Large intestine (tissue), 3 donors: ENCODE measurements at regions not wholly inside any gene's neighbourhood (a gene's known extent, or its start where the extent isn't known, plus 50 kb on each side); places are given as distances from the start of the nearest gene placed in this dataset.

Source experiments
- DNase-seq, 2 donors: peaks; one replicate each; pipeline versions ENCODE4 v3.0.0 to v3.0.0-alpha.2; 2013
- H3K27ac ChIP-seq: one replicate; pipeline ENCODE4 v1.5.1; 2013; ENCODE audit warnings: low read length
- H3K27me3 ChIP-seq: 2 replicates; pipeline ENCODE4 v1.6.1; 2013; ENCODE audit warnings: low read length; ENCODE audit not compliant: control insufficient read depth, insufficient read depth
- H3K36me3 ChIP-seq: 2 replicates; pipeline ENCODE4 v1.6.1; 2013; ENCODE audit warnings: low read length; ENCODE audit not compliant: control insufficient read depth, insufficient read depth
- H3K4me1 ChIP-seq: one replicate; pipeline ENCODE4 v1.6.1; 2013; ENCODE audit warnings: low read length; ENCODE audit not compliant: control insufficient read depth, insufficient read depth
- H3K4me3 ChIP-seq: one replicate; pipeline ENCODE4 v1.5.1; 2013; ENCODE audit warnings: low read length
- H3K9me3 ChIP-seq: one replicate; pipeline ENCODE4 v1.6.1; 2013; ENCODE audit warnings: mild to moderate bottlenecking, low read depth, low read length, moderate library complexity; ENCODE audit not compliant: control insufficient read depth
- WGBS: methylation state at CpG from one replicate; pipeline ENCODE4 v1.1.5; 2013; ENCODE audit warnings: low lambda C conversion rate; ENCODE audit not compliant: insufficient coverage; 5-methylcytosine and 5-hydroxymethylcytosine counted together

GRCh38 chr11:105202844-105203548 is 63.4 kb upstream of the CARD18 start:
- no peaks in the 10 kb centered on the region for H3K36me3 ChIP-seq
- H3K4me3 ChIP-seq, result no peak overlapping the region
- DNase-seq, result peak; percentile 90 to 97
- peak overlapping the region; percentile 67 for H3K27ac ChIP-seq
- H3K9me3 ChIP-seq, result no peaks in the 10 kb centered on the region
- no peaks in the 10 kb centered on the region for H3K27me3 ChIP-seq
- WGBS, result no CpG with 5 or more reads among the region's 3 CpGs
- H3K4me1 ChIP-seq, result peaks cover 20% of the 10 kb centered on the region

DNA sequence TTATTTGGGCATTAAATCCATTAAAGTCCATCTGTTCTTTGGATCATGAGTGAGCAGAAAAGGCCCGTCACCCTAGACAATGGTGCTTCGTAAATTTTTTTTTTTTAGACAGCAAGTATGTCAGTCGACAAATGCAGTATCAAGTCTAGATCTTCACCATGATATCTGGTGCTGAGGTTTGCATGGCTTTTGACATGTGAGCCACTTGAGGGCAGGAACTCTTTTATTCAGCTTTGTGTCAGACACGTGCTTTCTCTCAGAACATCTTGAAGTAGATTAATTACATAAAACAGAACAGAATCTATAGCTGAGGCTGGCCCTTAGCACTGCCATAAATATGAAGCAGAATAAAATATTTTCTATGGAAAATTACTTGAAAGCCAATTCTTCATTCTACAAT is 62.9 kb upstream of the CARD18 start:
- DNase-seq, result no peak
- no peaks in the 10 kb centered on the region for H3K27me3 ChIP-seq
- H3K9me3 ChIP-seq, result no peaks in the 10 kb centered on the region
- H3K4me3 ChIP-seq, result no peak overlapping the region
- H3K27ac ChIP-seq, result peak overlapping the region; percentile 67
- peaks cover 20% of the 10 kb centered on the region for H3K4me1 ChIP-seq
- WGBS, result no CpG with 5 or more reads among the region's 4 CpGs
- no peaks in the 10 kb centered on the region for H3K36me3 ChIP-seq

DNA sequence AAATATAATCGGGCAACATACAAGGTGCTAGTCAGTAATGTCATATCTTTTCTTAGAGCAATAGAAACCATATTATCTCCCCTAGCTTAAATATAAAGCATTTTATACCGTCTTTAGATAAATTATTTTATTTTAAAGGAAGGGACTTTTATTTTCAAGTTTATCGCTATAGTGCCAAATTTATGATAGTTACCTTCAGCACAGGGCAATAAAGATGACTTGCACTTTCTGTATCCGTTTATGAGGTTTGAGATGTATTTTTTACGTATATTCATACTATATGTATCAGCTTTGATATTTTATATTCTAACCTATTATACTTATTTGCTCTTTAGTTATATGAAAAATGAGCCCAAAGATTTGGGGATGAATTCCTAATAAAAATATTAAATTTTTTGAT is 61.6 kb upstream of the CARD18 start:
- no peaks in the 10 kb centered on the region for H3K9me3 ChIP-seq
- H3K4me3 ChIP-seq, result no peak overlapping the region
- WGBS, result 26% methylated on average over 4 of the region's 5 CpGs
- DNase-seq, result peak; percentile 31 to 73
- no peaks in the 10 kb centered on the region for H3K36me3 ChIP-seq
- H3K27ac ChIP-seq, result peak overlapping the region; percentile 46
- H3K27me3 ChIP-seq, result no peaks in the 10 kb centered on the region
- peaks cover 20% of the 10 kb centered on the region for H3K4me1 ChIP-seq

- Histone ChIP-seq H3K27ac (no peak overlapping the region), H3K36me3 (no peaks in the 10 kb centered on the region), H3K9me3 (no peaks in the 10 kb centered on the region), H3K27me3 (no peaks in the 10 kb centered on the region), H3K4me1 (peaks cover 12% of the 10 kb centered on the region), H3K4me3 (no peak overlapping the region)
- no CpG with 5 or more reads among the region's 6 CpGs for WGBS
- DNase-seq, result no peak
These were observed 57.7 kb upstream of the CARD18 start for GRCh38 chr11:105197071-105197815.

DNA sequence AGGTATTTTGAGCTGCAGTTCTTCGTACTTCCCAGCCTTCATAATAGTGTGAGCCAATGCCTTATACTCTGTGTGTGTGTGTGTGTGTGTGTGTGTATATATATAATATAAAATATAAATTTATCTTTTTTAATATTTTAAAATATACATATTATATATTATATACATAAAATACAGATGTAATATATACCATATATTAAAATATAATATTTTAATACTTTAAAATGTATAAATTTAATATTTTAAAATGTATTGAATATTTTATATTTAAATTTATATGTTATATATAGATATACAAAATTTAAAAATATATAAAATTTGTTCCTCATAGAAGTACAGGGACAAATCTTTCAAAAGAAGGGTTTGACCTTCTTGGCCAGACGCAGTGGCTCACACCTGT is 53.7 kb upstream of the CARD18 start:
- Histone ChIP-seq H3K36me3 (no peaks in the 10 kb centered on the region), H3K27ac (no peak overlapping the region), H3K9me3 (no peaks in the 10 kb centered on the region), H3K4me1 (no peaks in the 10 kb centered on the region), H3K4me3 (no peak overlapping the region), H3K27me3 (no peaks in the 10 kb centered on the region)
- WGBS, result no CpG with 5 or more reads among the region's 2 CpGs
- no peak for DNase-seq

GRCh38 chr11:105192115-105192514 is 52.5 kb upstream of the CARD18 start:
- H3K4me3 ChIP-seq, result no peak overlapping the region
- no peak overlapping the region for H3K27ac ChIP-seq
- H3K9me3 ChIP-seq, result no peaks in the 10 kb centered on the region
- no peaks in the 10 kb centered on the region for H3K36me3 ChIP-seq
- no peaks in the 10 kb centered on the region for H3K4me1 ChIP-seq
- DNase-seq, result no peak
- H3K27me3 ChIP-seq, result no peaks in the 10 kb centered on the region

DNA sequence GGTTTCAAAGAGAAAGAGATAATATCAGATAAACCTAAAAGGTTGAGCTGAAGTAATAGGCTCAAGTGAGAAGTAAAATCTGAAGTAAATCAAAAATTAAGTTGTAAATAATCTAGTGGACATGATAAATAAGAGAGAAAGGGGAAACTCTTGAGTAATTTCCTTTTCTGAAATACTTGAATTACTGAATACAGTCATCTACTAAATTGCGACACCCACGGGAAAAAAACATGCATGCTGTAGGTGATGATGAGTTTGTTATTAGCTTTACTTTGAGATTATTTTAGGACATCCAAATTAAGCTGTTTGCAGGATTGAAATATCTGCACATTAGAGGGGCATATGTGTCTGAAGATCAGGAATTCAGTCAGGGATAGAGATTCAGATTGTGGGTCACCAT is 50.0 kb upstream of the CARD18 start:
- Histone ChIP-seq H3K9me3 (no peaks in the 10 kb centered on the region), H3K27ac (no peak overlapping the region), H3K4me3 (no peak overlapping the region), H3K27me3 (no peaks in the 10 kb centered on the region), H3K36me3 (no peaks in the 10 kb centered on the region), H3K4me1 (no peaks in the 10 kb centered on the region)
- no CpG with 5 or more reads among the region's 2 CpGs for WGBS
- DNase-seq, result no peak
